Astrocyte (in vitro differentiated cells and primary cell): ENCODE measurements at regions not wholly inside any gene's neighbourhood (a gene's known extent, or its start where the extent isn't known, plus 50 kb on each side); places are given as distances from the start of the nearest gene placed in this dataset.

Source experiments
- DNase-seq: peaks from one replicate; pipeline ENCODE4 v3.0.0-alpha.2; 2010; ENCODE audit warnings: low read depth
- FAIRE-seq: peaks from 2 replicates; lab custom pipeline; 2011; peaks lifted over from hg19 to GRCh38; lab: Jason Lieb, UNC
- H2AFZ ChIP-seq: 2 replicates; pipeline ENCODE4 v1.6.0; 2012; ENCODE audit warnings: low read depth, low read length, inconsistent platforms
- H3K27ac ChIP-seq: 2 replicates; pipeline ENCODE4 v1.5.1; 2011; ENCODE audit warnings: low read depth, low read length, inconsistent platforms
- H3K27me3 ChIP-seq: 2 replicates; pipeline ENCODE4 v1.6.0; 2011; ENCODE audit warnings: low read length, inconsistent platforms; ENCODE audit not compliant: insufficient read depth
- H3K36me3 ChIP-seq: 2 replicates; pipeline ENCODE4 v1.5.1; 2011; ENCODE audit warnings: low read length, inconsistent platforms; ENCODE audit not compliant: insufficient read depth
- H3K4me1 ChIP-seq: 2 replicates; pipeline ENCODE4 v1.5.1; 2011; ENCODE audit warnings: low read length, inconsistent platforms; ENCODE audit not compliant: insufficient read depth
- H3K4me2 ChIP-seq: 2 replicates; pipeline ENCODE4 v1.6.0; 2012; ENCODE audit warnings: low read length, inconsistent platforms
- H3K4me3 ChIP-seq: 2 replicates; pipeline ENCODE4 v1.5.1; 2011; ENCODE audit warnings: low read depth, mild to moderate bottlenecking, low read length, inconsistent platforms; ENCODE audit not compliant: insufficient read depth
- H3K79me2 ChIP-seq: 2 replicates; pipeline ENCODE4 v1.6.0; 2012; ENCODE audit warnings: mild to moderate bottlenecking, low read length, inconsistent platforms; ENCODE audit not compliant: insufficient read depth
- H3K9ac ChIP-seq: 2 replicates; pipeline ENCODE4 v1.6.0; 2012; ENCODE audit warnings: mild to moderate bottlenecking, low read length, inconsistent platforms
- H3K9me3 ChIP-seq: 2 replicates; pipeline ENCODE4 v1.5.1; 2012; ENCODE audit warnings: low read depth, mild to moderate bottlenecking, low read length, inconsistent platforms; ENCODE audit not compliant: insufficient read depth
- H4K20me1 ChIP-seq: 2 replicates; pipeline ENCODE4 v1.6.0; 2012; ENCODE audit warnings: low read length, inconsistent platforms; ENCODE audit not compliant: insufficient read depth
- H3K27ac Mint-ChIP-seq: one replicate; pipeline ENCODE4 v1.8.0; 2021; ENCODE audit warnings: mild to moderate bottlenecking, mixed read lengths; ENCODE audit not compliant: unreplicated experiment
- H3K27me3 Mint-ChIP-seq: one replicate; pipeline ENCODE4 v1.8.0; 2021; ENCODE audit warnings: low read depth, mixed read lengths; ENCODE audit not compliant: unreplicated experiment
- H3K36me3 Mint-ChIP-seq: one replicate; pipeline ENCODE4 v1.8.0; 2021; ENCODE audit warnings: low read depth, mixed read lengths; ENCODE audit not compliant: unreplicated experiment
- H3K4me1 Mint-ChIP-seq: one replicate; pipeline ENCODE4 v1.8.0; 2021; ENCODE audit warnings: low read depth, mixed read lengths; ENCODE audit not compliant: unreplicated experiment
- H3K4me3 Mint-ChIP-seq: one replicate; pipeline ENCODE4 v1.8.0; 2021; ENCODE audit warnings: mild to moderate bottlenecking, moderate library complexity, mixed read lengths; ENCODE audit not compliant: unreplicated experiment
- H3K9me3 Mint-ChIP-seq: one replicate; pipeline ENCODE4 v1.8.0; 2021; ENCODE audit warnings: mild to moderate bottlenecking, mixed read lengths; ENCODE audit not compliant: unreplicated experiment
- EZH2 ChIP-seq: IDR thresholded peaks from 2 replicates; pipeline ENCODE4 v1.6.1; 2012; ENCODE audit warnings: mild to moderate bottlenecking, low read length, inconsistent platforms; ENCODE audit not compliant: insufficient read depth
- TF ChIP-seq, protein P1 (sequence below): IDR thresholded peaks from 2 replicates; pipeline ENCODE4 v1.5.1; 2011; ENCODE audit warnings: low read depth, mild to moderate bottlenecking, inconsistent platforms, low read length, moderate library complexity; ENCODE audit not compliant: insufficient read depth

DNA sequence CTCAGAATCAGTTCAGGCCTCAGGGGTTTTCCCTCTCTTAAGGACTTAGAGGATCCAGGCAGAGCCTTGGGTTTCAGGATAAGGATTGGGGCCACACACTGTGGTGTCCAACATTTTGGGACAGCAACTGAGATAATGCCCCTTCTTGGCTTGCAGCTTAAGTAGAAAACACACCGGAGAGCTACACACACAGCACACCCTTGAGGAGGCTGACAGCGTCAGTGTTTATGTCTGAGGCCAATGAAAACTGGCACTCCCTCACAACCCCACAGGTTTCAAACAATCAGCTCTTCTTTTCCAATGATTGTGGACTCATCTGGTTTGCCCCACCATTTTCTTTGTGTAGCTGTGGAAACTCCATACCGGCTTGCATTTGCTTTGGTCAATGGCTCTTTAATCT, 257.7 kb downstream of the CDCA7 start:
- no peak overlapping the region for H3K4me2 ChIP-seq
- H4K20me1 ChIP-seq: no peaks in the 10 kb centered on the region
- Mint-ChIP-seq H3K36me3 (peaks cover 3% of the 10 kb centered on the region), H3K27ac (no peak overlapping the region), H3K4me3 (no peak overlapping the region), H3K4me1 (no peaks in the 10 kb centered on the region), H3K9me3 (peaks cover 5% of the 10 kb centered on the region), H3K27me3 (no peaks in the 10 kb centered on the region)
- no peak overlapping the region for H3K9ac ChIP-seq
- peaks cover 3% of the 10 kb centered on the region for H3K9me3 ChIP-seq
- H3K27ac ChIP-seq: no peak overlapping the region
- DNase-seq: no peak
- TF ChIP-seq EZH2: no peak
- TF ChIP-seq, protein P1, sequence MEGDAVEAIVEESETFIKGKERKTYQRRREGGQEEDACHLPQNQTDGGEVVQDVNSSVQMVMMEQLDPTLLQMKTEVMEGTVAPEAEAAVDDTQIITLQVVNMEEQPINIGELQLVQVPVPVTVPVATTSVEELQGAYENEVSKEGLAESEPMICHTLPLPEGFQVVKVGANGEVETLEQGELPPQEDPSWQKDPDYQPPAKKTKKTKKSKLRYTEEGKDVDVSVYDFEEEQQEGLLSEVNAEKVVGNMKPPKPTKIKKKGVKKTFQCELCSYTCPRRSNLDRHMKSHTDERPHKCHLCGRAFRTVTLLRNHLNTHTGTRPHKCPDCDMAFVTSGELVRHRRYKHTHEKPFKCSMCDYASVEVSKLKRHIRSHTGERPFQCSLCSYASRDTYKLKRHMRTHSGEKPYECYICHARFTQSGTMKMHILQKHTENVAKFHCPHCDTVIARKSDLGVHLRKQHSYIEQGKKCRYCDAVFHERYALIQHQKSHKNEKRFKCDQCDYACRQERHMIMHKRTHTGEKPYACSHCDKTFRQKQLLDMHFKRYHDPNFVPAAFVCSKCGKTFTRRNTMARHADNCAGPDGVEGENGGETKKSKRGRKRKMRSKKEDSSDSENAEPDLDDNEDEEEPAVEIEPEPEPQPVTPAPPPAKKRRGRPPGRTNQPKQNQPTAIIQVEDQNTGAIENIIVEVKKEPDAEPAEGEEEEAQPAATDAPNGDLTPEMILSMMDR: no peak
- H3K4me1 ChIP-seq: no peaks in the 10 kb centered on the region
- H3K36me3 ChIP-seq: no peaks in the 10 kb centered on the region
- no peaks in the 10 kb centered on the region for H3K27me3 ChIP-seq
- H3K79me2 ChIP-seq: no peaks in the 10 kb centered on the region
- no peak overlapping the region for H3K4me3 ChIP-seq
- no peak overlapping the region for H2AFZ ChIP-seq
- no peak for FAIRE-seq

DNA sequence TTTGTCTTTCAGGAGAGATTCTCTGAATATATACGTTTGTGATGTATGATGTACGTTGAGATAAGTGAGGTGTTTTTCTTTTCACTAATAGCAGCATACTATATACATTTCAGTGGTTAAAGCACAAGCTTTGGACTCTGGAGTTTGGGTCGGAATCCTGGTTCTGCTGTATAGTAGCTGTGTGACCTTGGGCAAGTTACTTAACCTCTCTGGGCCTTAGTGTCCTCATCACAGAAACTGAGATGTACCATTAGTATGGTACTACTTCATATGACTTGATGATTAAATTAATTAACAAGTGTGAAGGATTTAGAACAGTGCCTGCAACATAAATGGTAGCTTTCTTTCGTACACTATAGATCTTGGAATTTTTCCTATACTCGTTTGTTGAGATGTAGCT, 258.7 kb downstream of the CDCA7 start:
- Mint-ChIP-seq H3K4me3 (no peak overlapping the region), H3K4me1 (no peaks in the 10 kb centered on the region), H3K9me3 (peaks cover 7% of the 10 kb centered on the region), H3K36me3 (peaks cover 3% of the 10 kb centered on the region), H3K27me3 (no peaks in the 10 kb centered on the region), H3K27ac (no peak overlapping the region)
- DNase-seq (no peak), FAIRE-seq (no peak)
- no peaks in the 10 kb centered on the region for H3K4me1 ChIP-seq
- peaks cover 3% of the 10 kb centered on the region for H3K9me3 ChIP-seq
- H3K4me3 ChIP-seq: no peak overlapping the region
- H2AFZ ChIP-seq: no peak overlapping the region
- no peak overlapping the region for H3K9ac ChIP-seq
- TF ChIP-seq EZH2: no peak
- TF ChIP-seq, protein P1: no peak
- no peak overlapping the region for H3K4me2 ChIP-seq
- no peaks in the 10 kb centered on the region for H3K79me2 ChIP-seq
- no peaks in the 10 kb centered on the region for H4K20me1 ChIP-seq
- no peaks in the 10 kb centered on the region for H3K36me3 ChIP-seq
- H3K27me3 ChIP-seq: no peaks in the 10 kb centered on the region
- H3K27ac ChIP-seq: no peak overlapping the region

- H3K4me1 Mint-ChIP-seq: no peaks in the 10 kb centered on the region
- Histone ChIP-seq H2AFZ (no peak overlapping the region), H3K4me2 (no peak overlapping the region), H3K27me3 (no peaks in the 10 kb centered on the region), H3K4me3 (no peak overlapping the region), H3K36me3 (no peaks in the 10 kb centered on the region), H3K79me2 (no peaks in the 10 kb centered on the region), H4K20me1 (no peaks in the 10 kb centered on the region), H3K9me3 (peaks cover 3% of the 10 kb centered on the region), H3K27ac (no peak overlapping the region), H3K9ac (no peak overlapping the region), H3K4me1 (no peaks in the 10 kb centered on the region)
- H3K9me3 Mint-ChIP-seq: peaks cover 7% of the 10 kb centered on the region
- no peak overlapping the region for H3K4me3 Mint-ChIP-seq
- no peak overlapping the region for H3K27ac Mint-ChIP-seq
- TF ChIP-seq, protein P1: no peak
- no peak for TF ChIP-seq EZH2
- DNase-seq (no peak), FAIRE-seq (no peak)
- peaks cover 3% of the 10 kb centered on the region for H3K36me3 Mint-ChIP-seq
- no peaks in the 10 kb centered on the region for H3K27me3 Mint-ChIP-seq
These were observed 259.7 kb downstream of the CDCA7 start for GRCh38 chr2:173614265-173614930.
